Neural progenitor cell (in vitro differentiated cells): ENCODE measurements at regions not wholly inside any gene's neighbourhood (a gene's known extent, or its start where the extent isn't known, plus 50 kb on each side); places are given as distances from the start of the nearest gene placed in this dataset.

Experiments used
- EZH2 ChIP-seq: fragments of 200-600 bp; sonication (generic); IDR thresholded peaks from 2 replicates; pipeline ENCODE4 v1.6.1; 2017; ENCODE audit warnings: antibody characterized with exemption, mild to moderate bottlenecking, moderate library complexity
- EZH2phosphoT487 ChIP-seq: fragments of 200-600 bp; sonication (generic); IDR thresholded peaks from 2 replicates; pipeline ENCODE4 v1.6.1; 2017; ENCODE audit warnings: antibody characterized with exemption
- TF ChIP-seq, protein P1 (sequence below): fragments of 200-600 bp; sonication (generic); IDR thresholded peaks from 2 replicates; pipeline ENCODE4 v1.5.1; 2017; ENCODE audit warnings: antibody characterized with exemption, mild to moderate bottlenecking

DNA sequence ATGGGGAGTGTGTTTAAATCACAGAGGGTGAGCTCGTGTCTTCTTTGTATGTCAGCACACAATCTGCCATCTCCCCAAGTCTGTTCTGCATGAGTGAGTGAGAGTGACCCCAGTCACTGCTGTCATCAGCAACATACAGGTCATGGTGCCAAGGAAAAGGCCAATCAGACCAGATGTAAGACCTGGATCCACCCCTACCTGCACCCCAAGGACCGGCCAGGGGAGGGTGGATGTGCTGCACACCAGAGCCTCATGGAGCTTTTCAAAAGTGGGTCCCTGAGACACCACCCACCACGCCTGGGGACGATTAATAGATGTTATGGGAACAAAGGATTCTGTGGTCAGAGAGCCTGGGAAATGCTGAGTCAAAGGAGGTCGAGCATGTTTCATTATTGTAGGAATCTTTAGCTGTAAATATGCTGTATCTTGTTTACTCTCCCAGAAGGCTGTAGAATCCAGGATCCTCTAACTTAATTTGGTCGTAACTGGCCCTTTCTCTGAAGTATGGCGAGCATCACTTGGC, 420.5 kb downstream of the RPS24 start:
- TF ChIP-seq, protein P1, sequence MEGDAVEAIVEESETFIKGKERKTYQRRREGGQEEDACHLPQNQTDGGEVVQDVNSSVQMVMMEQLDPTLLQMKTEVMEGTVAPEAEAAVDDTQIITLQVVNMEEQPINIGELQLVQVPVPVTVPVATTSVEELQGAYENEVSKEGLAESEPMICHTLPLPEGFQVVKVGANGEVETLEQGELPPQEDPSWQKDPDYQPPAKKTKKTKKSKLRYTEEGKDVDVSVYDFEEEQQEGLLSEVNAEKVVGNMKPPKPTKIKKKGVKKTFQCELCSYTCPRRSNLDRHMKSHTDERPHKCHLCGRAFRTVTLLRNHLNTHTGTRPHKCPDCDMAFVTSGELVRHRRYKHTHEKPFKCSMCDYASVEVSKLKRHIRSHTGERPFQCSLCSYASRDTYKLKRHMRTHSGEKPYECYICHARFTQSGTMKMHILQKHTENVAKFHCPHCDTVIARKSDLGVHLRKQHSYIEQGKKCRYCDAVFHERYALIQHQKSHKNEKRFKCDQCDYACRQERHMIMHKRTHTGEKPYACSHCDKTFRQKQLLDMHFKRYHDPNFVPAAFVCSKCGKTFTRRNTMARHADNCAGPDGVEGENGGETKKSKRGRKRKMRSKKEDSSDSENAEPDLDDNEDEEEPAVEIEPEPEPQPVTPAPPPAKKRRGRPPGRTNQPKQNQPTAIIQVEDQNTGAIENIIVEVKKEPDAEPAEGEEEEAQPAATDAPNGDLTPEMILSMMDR = no peak
- no peak for TF ChIP-seq EZH2
- TF ChIP-seq EZH2phosphoT487 = no peak
